BLaER1 (cell line): ENCODE measurements at regions not wholly inside any gene's neighbourhood (a gene's known extent, or its start where the extent isn't known, plus 50 kb on each side); places are given as distances from the start of the nearest gene placed in this dataset.

ENCODE experiments used
- H3K27ac ChIP-seq: shearing (Covaris generic); formaldehyde crosslinking; 2 replicates; pipeline ENCODE4 v1.8.1; 2022
- H3K27me3 ChIP-seq: shearing (Covaris generic); formaldehyde crosslinking; 2 replicates; pipeline ENCODE4 v1.8.1; 2022
- H3K36me3 ChIP-seq: shearing (Covaris generic); formaldehyde crosslinking; 2 replicates; pipeline ENCODE4 v1.8.1; 2022
- H3K4me1 ChIP-seq: shearing (Covaris generic); formaldehyde crosslinking; 2 replicates; pipeline ENCODE4 v1.8.1; 2022
- H3K4me2 ChIP-seq: shearing (Covaris generic); formaldehyde crosslinking; 2 replicates; pipeline ENCODE4 v1.8.1; 2022
- H3K4me3 ChIP-seq: shearing (Covaris generic); formaldehyde crosslinking; 2 replicates; pipeline ENCODE4 v1.8.1; 2022
- H3K9ac ChIP-seq: shearing (Covaris generic); formaldehyde crosslinking; 2 replicates; pipeline ENCODE4 v1.8.1; 2022
- H3K9me3 ChIP-seq: shearing (Covaris generic); formaldehyde crosslinking; 2 replicates; pipeline ENCODE4 v1.8.1; 2022
- H4K20me1 ChIP-seq: shearing (Covaris generic); formaldehyde crosslinking; 2 replicates; pipeline ENCODE4 v1.8.1; 2022
- Cebpa-rat ChIP-seq: shearing (Covaris generic); IDR thresholded peaks from 2 replicates; pipeline ENCODE4 v1.8.1; 2022

DNA sequence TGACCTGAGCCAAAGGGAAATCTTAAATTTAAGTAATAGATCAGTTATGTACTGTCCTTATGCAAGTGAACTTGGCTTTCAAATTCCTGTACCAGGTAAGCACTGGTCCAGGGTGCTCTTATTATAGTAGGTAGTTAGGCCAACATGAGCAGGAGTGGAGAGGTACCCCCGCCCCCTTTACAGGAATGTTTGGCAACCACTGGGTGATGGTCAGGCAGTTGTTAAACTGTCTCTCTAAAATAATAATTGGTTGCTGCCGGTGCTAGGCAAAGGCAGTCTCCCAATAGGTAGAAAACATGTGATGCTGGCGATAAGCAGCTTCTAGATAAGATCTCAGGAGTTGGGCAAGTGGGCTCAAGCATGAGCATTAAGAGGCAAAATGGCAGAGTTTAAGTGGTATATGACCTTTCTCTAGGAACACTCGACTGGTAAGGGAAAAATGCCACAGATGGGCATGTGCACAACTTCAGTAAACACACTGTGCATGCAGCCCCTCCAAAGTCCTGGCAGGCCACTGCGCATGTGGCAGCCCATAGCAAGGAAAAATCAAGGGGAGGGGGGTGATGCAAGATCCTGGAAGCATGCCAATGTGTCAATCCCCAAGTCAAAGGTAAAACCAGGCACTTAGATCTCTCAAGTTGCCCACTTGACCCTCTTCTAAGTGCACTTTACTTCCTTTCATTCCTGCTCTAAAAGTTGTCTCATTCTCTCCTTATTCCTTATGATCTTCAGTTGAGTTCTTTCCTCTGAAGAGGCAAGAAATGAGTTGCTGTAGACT, 1239.7 kb downstream of the C4orf33 start:
- H4K20me1 ChIP-seq, result no peaks in the 10 kb centered on the region
- no peaks in the 10 kb centered on the region for H3K36me3 ChIP-seq
- no peaks in the 10 kb centered on the region for H3K27me3 ChIP-seq
- TF ChIP-seq Cebpa-rat, result no peak
- no peak overlapping the region for H3K4me2 ChIP-seq
- no peak overlapping the region for H3K27ac ChIP-seq
- no peak overlapping the region for H3K9ac ChIP-seq
- H3K4me1 ChIP-seq, result no peaks in the 10 kb centered on the region
- H3K9me3 ChIP-seq, result no peaks in the 10 kb centered on the region
- no peak overlapping the region for H3K4me3 ChIP-seq

DNA sequence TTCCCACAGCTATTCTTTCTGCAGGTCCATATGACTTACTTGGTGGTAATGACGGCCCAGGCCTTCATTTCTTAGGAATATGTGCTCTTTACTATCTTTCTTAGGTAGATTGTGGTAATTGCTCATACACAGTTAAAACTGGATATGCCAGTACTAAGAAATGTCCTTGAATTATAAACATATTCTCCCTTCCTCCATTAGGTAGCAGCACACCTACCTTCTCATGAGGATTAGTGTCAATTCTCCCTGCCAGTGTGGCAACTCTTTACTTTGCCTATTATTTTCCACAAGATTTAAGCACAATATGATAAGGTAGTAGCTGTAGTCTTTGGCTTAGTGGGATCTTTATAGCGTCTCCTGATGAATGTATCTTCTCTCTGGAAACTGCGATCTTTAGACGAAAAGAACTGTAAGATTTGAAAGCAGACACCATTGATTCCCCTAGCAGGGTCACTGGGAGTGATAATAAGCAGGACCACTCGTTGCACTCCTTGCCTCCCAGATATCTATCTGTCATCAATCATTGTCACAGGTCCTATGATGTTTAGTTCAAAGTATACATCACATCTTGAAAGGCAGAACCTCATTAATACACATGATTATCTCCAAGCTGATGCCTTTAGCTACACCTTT, 1240.7 kb downstream of the C4orf33 start:
- no peak overlapping the region for H3K9ac ChIP-seq
- H3K27me3 ChIP-seq, result no peaks in the 10 kb centered on the region
- no peak for TF ChIP-seq Cebpa-rat
- no peaks in the 10 kb centered on the region for H3K4me1 ChIP-seq
- no peak overlapping the region for H3K4me2 ChIP-seq
- no peak overlapping the region for H3K4me3 ChIP-seq
- no peaks in the 10 kb centered on the region for H3K9me3 ChIP-seq
- H3K36me3 ChIP-seq, result no peaks in the 10 kb centered on the region
- no peaks in the 10 kb centered on the region for H4K20me1 ChIP-seq
- no peak overlapping the region for H3K27ac ChIP-seq

DNA sequence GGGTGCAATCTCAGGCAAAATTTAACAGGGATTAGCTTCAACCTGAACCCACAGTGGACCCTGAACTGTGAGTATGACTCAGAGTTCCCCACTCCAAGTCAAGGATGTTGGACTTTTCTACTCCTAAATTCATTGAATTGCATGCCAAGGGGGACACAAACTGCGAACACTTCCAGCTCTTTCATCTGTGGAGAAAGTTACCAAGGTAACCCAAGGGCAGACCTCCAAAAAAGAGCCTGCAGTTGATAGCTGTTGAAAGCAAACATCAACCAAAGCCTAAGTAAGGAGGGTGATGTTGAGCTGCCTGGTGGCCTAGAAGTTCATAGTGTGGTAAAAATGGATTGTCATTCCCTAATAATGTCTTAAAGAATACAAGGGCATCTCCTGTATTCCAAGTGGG, 1242.9 kb downstream of the C4orf33 start:
- H3K9me3 ChIP-seq, result no peaks in the 10 kb centered on the region
- no peak overlapping the region for H3K27ac ChIP-seq
- no peaks in the 10 kb centered on the region for H3K4me1 ChIP-seq
- no peaks in the 10 kb centered on the region for H3K27me3 ChIP-seq
- TF ChIP-seq Cebpa-rat, result no peak
- no peaks in the 10 kb centered on the region for H3K36me3 ChIP-seq
- H3K4me3 ChIP-seq, result no peak overlapping the region
- no peak overlapping the region for H3K4me2 ChIP-seq
- H3K9ac ChIP-seq, result no peak overlapping the region
- no peaks in the 10 kb centered on the region for H4K20me1 ChIP-seq

DNA sequence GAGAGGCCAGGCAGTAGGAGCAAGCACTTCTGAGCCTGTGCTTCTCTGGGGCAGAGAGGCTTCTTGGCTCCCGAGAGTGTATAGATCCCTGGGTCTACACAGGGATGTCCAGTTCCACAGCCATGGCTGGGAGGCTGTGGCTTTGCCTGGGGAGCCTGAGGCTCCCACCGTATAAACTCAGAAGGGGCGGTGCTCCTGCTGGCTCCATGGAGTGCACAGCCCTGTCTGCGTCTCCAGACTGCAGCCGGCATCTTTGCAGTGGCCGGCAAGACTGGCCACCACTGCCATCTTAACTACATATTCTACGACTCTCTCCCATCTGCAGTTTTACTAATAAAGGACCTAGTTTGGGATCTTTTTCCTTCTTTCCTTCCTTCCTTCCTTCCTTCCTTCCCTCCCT, 1253.8 kb downstream of the C4orf33 start:
- no peak overlapping the region for H3K4me2 ChIP-seq
- H3K9me3 ChIP-seq, result no peaks in the 10 kb centered on the region
- no peaks in the 10 kb centered on the region for H4K20me1 ChIP-seq
- H3K36me3 ChIP-seq, result no peaks in the 10 kb centered on the region
- TF ChIP-seq Cebpa-rat, result no peak
- H3K9ac ChIP-seq, result no peak overlapping the region
- no peak overlapping the region for H3K4me3 ChIP-seq
- H3K27me3 ChIP-seq, result no peaks in the 10 kb centered on the region
- H3K4me1 ChIP-seq, result peaks cover 6% of the 10 kb centered on the region; the same call in 1 of the 2 replicates
- H3K27ac ChIP-seq, result no peak overlapping the region

DNA sequence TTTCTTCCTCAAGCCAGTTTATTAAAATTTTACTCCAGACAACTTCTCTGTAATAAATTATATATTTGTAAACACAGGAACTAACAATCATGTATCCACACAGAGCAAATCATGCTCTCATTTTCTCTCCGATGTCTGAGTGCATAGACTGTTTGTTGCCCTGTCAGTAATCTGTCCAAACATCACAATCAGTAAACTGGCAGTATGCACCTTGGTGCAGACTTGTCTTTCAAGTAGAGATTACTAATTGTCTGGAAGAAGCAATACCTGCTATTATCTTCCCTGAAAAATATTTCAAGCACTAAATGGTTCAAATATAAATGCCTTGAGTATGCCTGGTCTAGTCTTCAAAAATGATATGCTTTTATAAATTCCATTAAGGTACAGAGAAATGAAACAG, 1260.9 kb downstream of the C4orf33 start:
- no peak overlapping the region for H3K4me3 ChIP-seq
- H3K27ac ChIP-seq, result no peak overlapping the region
- no peak for TF ChIP-seq Cebpa-rat
- no peaks in the 10 kb centered on the region for H3K27me3 ChIP-seq
- H3K4me1 ChIP-seq, result no peaks in the 10 kb centered on the region
- H4K20me1 ChIP-seq, result no peaks in the 10 kb centered on the region
- no peak overlapping the region for H3K4me2 ChIP-seq
- no peaks in the 10 kb centered on the region for H3K36me3 ChIP-seq
- no peaks in the 10 kb centered on the region for H3K9me3 ChIP-seq
- H3K9ac ChIP-seq, result no peak overlapping the region

DNA sequence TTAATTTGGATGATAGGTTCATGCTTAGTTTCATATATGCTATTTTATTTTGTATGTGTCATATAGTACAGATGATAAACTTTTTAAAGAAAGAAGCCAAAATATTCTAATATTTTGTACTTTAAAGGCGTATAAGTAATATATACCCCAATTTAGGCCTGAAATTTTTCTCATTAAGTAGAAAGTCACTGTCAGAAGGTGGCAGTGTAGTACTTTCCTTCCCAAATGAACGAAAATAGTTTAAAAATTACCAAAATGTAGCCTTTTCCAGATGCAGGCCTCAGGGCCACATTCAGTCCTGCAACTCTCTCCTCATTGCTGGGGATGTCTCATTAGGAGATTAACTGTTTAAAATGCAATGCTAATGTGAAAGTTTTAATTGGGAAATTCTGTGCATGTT, 1263.6 kb downstream of the C4orf33 start:
- H3K4me2 ChIP-seq, result no peak overlapping the region
- no peak for TF ChIP-seq Cebpa-rat
- H4K20me1 ChIP-seq, result no peaks in the 10 kb centered on the region
- no peak overlapping the region for H3K9ac ChIP-seq
- no peaks in the 10 kb centered on the region for H3K27me3 ChIP-seq
- H3K27ac ChIP-seq, result no peak overlapping the region
- H3K9me3 ChIP-seq, result no peaks in the 10 kb centered on the region
- H3K36me3 ChIP-seq, result no peaks in the 10 kb centered on the region
- H3K4me3 ChIP-seq, result no peak overlapping the region
- H3K4me1 ChIP-seq, result no peaks in the 10 kb centered on the region

DNA sequence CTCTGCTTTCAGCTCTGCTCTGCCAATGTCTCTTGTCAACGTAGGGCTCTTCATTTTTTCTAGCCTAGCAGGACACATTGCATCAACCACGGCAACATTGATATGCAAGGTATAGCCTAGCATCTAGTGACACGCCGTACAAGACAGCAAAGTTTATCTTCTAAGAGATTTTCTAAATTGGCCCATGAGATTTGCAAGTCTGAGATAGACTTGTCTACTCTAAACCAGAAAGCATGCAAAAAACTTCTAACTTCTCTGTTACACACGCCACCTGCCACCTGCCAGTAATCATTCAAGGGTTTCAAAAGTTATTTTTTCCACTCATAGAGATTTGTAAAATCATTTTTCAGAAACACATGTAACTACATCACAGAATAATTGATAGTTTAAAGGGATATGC, 1265.7 kb downstream of the C4orf33 start:
- Histone ChIP-seq H4K20me1 (no peaks in the 10 kb centered on the region), H3K36me3 (no peaks in the 10 kb centered on the region), H3K27me3 (no peaks in the 10 kb centered on the region), H3K4me1 (no peaks in the 10 kb centered on the region), H3K9me3 (no peaks in the 10 kb centered on the region), H3K4me2 (no peak overlapping the region), H3K4me3 (no peak overlapping the region), H3K9ac (no peak overlapping the region), H3K27ac (no peak overlapping the region)
- no peak for TF ChIP-seq Cebpa-rat

DNA sequence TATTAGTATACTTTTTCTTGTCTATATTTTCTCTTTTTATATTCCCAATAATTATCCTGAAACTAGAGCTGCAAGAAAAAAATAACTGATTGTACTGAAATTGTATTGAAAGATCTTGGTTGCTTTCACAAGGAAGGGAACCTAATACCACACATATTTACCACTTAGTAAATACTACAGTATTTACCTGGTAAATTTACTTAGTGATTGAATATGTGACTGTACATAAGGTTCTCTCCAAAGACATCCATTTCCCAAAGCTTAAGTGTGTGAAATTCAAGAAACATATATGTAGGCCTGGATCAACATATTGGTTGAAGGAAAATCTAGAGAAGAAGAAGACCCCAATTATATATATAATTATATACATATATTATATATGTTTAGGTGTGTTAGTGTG, 1272.7 kb downstream of the C4orf33 start:
- no peaks in the 10 kb centered on the region for H3K27me3 ChIP-seq
- H3K27ac ChIP-seq, result no peak overlapping the region
- H3K4me2 ChIP-seq, result no peak overlapping the region
- no peak for TF ChIP-seq Cebpa-rat
- H3K36me3 ChIP-seq, result no peaks in the 10 kb centered on the region
- no peaks in the 10 kb centered on the region for H4K20me1 ChIP-seq
- H3K4me1 ChIP-seq, result no peaks in the 10 kb centered on the region
- H3K4me3 ChIP-seq, result no peak overlapping the region
- H3K9me3 ChIP-seq, result no peaks in the 10 kb centered on the region
- H3K9ac ChIP-seq, result no peak overlapping the region

DNA sequence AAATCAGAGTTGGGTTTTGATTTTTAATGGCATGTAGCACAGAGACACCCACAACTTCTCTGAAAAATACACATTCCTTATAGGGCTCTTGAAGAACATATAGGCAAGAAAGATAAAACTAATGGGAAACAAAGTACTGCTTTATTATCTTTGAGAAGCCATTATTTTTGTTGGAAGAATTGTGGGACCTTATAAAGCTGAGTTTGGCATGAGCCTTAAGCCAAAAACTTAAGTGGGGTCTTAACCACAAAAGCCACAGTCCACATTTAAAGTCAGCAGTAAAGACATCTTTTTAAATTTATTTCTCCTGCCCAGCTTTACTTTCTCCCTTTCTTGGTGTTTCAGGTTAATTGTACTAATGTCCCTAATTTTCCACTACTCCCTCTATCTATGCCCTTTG, 1297.3 kb downstream of the C4orf33 start:
- TF ChIP-seq Cebpa-rat, result no peak
- Histone ChIP-seq H3K4me3 (no peak overlapping the region), H3K27me3 (no peaks in the 10 kb centered on the region), H3K9ac (no peak overlapping the region), H3K27ac (no peak overlapping the region), H3K4me1 (no peaks in the 10 kb centered on the region), H3K36me3 (no peaks in the 10 kb centered on the region), H3K9me3 (no peaks in the 10 kb centered on the region), H4K20me1 (no peaks in the 10 kb centered on the region), H3K4me2 (no peak overlapping the region)

DNA sequence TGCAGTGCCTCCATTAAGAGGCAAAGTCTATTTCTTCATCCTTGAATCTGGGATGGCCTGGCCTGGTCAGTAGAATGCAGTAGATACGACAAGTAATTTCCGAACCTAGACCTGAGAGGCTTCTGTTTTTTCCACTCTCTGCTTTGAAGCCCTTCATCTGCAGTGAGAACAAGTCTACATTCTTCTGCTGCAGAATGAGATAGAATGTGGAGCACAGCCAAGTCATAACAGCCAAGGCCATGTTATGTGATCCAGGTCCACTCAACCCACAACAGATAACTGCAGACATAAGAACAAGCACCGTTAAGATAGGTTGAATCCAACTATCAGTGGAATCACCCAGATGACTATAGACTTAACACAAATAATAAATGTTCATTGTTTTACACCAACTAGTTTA, 1297.7 kb downstream of the C4orf33 start:
- Histone ChIP-seq H3K27ac (no peak overlapping the region), H3K4me1 (no peaks in the 10 kb centered on the region), H3K27me3 (no peaks in the 10 kb centered on the region), H3K9me3 (no peaks in the 10 kb centered on the region), H4K20me1 (no peaks in the 10 kb centered on the region), H3K4me2 (no peak overlapping the region), H3K36me3 (no peaks in the 10 kb centered on the region), H3K4me3 (no peak overlapping the region), H3K9ac (no peak overlapping the region)
- no peak for TF ChIP-seq Cebpa-rat
